AG04449 (cell line): ENCODE measurements at regions not wholly inside any gene's neighbourhood (a gene's known extent, or its start where the extent isn't known, plus 50 kb on each side); places are given as distances from the start of the nearest gene placed in this dataset.

Experiments used
- CTCF ChIA-PET: fragments of 350-600 bp; formaldehyde crosslinking; extraction: SDS; loops from one replicate; lab custom pipeline; 2021; ENCODE audit warnings: antibody characterized with exemption; lab: Yijun Ruan, JAX
- POLR2A ChIA-PET: fragments of 400-600, 350-600 bp; formaldehyde crosslinking; extraction: SDS; loops from one replicate; lab custom pipeline; 2020; ENCODE audit warnings: antibody characterized with exemption, inconsistent platforms; lab: Yijun Ruan, JAX
- DNase-seq: peaks from one replicate; pipeline ENCODE4 v3.0.0-alpha.2; 2010; ENCODE audit warnings: low read depth, low spot score
- H3K4me3 ChIP-seq: 2 replicates; pipeline ENCODE4 v1.5.1; 2011; ENCODE audit warnings: low read depth, mild to moderate bottlenecking, control low read depth, low read length
- CTCF ChIP-seq: IDR thresholded peaks from one replicate; pipeline ENCODE4 v1.5.1; 2011; ENCODE audit warnings: mild to moderate bottlenecking, moderate library complexity, low read length, control low read depth, inconsistent platforms; ENCODE audit not compliant: insufficient read depth; ENCODE audit errors: missing control alignments

- no peak for DNase-seq
- no peak overlapping the region for H3K4me3 ChIP-seq
- ChIA-PET POLR2A (no interaction called here), CTCF (interaction anchor here (5.3 kb wide), 1 partner anchor 79 kb away, joined by 48 read pairs; no protein-coding TSS in a partner anchor)
- TF ChIP-seq CTCF = no peak
Observed at GRCh38 chr2:13010283-13010682, 293.5 kb downstream of the TRIB2 start.

GRCh38 chr2:13014783-13015182 lies 298.0 kb downstream of the TRIB2 start:
- TF ChIP-seq CTCF = no peak
- no peak overlapping the region for H3K4me3 ChIP-seq
- ChIA-PET POLR2A (no interaction called here), CTCF (interaction anchor here (1.3 kb wide), 1 partner anchor 8 kb away, joined by 6 read pairs; no protein-coding TSS in a partner anchor)
- DNase-seq = no peak

GRCh38 chr2:13015532-13016320 lies 299.0 kb downstream of the TRIB2 start:
- TF ChIP-seq CTCF = no peak
- no peak overlapping the region for H3K4me3 ChIP-seq
- no peak for DNase-seq
- ChIA-PET CTCF (interaction anchor here (1.3 kb wide), 1 partner anchor 9 kb away, joined by 6 read pairs; no protein-coding TSS in a partner anchor), POLR2A (no interaction called here)

- TF ChIP-seq CTCF = no peak
- CTCF ChIA-PET = interaction anchor here (0.9 kb wide), 1 partner anchor 11 kb away, joined by 4 read pairs; no protein-coding TSS in a partner anchor
- POLR2A ChIA-PET = no interaction called here
- no peak for DNase-seq
- no peak overlapping the region for H3K4me3 ChIP-seq
Observed at GRCh38 chr2:13018490-13018889, 301.8 kb downstream of the TRIB2 start.

- CTCF ChIA-PET = interaction anchor here (0.9 to 1.7 kb wide), 2 partner anchors 13 to 88 kb away, joined by 3 to 10 read pairs; no protein-coding TSS in a partner anchor
- POLR2A ChIA-PET = no interaction called here
- no peak for TF ChIP-seq CTCF
- DNase-seq = no peak
- H3K4me3 ChIP-seq = no peak overlapping the region
Observed at GRCh38 chr2:13019781-13020180, 303.0 kb downstream of the TRIB2 start.

- no peak overlapping the region for H3K4me3 ChIP-seq
- no peak for TF ChIP-seq CTCF
- ChIA-PET CTCF (interaction anchor here (1.7 kb wide), 1 partner anchor 14 kb away, joined by 10 read pairs; no protein-coding TSS in a partner anchor), POLR2A (no interaction called here)
- no peak for DNase-seq
Observed at GRCh38 chr2:13020469-13020868, 303.7 kb downstream of the TRIB2 start.
